ENCODE measurements at regions not wholly inside any gene's neighbourhood (a gene's known extent, or its start where the extent isn't known, plus 50 kb on each side); places are given as distances from the start of the nearest gene placed in this dataset.
A peak's percentile ranks its signal among the peaks of the same experiment; 100 is the strongest.
"Not testable (repeated sequence)": the region's sequence is repeated elsewhere in the genome, so short reads cannot be mapped to it uniquely, and the experiment has no call there.

DNA sequence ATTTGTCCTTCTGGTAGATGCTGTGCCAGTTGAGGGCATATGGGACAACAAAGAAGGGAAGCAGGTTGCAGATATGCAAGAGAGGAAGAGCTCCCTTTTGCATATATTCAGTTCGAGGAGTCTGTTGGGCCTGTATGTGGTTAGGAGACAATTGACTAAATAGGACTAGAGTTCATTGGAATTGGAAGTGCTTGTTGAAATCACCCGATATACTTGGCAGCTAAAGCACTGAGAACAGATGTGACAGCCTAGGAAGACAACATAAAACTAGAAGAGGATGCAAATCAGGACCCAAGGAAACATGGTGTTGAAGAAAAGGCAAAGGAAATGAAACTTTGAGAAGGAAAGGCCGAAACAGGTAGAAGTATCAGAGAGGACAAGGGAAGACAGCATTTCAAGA, 215.2 kb upstream of the P2RY1 start:
- H3K27ac ChIP-seq, result no peak overlapping the region
- DNase-seq (ENCODE audit: low read depth, low spot score), result no peak

DNA sequence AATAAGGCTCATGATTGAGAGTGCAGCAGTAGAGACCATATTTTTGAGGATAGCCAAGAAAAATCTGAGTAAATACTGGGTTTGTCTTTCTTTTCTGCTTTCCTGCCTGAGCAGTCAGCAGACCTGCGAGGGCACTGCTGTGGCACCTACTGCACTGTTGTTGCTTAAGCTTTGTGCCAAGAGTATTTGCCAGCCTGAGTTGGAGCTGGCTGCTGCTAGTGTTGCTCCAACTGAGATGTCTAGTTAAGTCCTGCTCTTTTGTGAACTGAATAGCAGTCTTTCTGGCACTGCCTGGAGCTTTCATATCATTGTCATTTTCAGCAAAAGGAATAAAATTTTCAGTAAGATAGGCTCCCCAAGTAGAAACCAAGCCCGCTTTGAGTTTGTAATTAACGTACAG, 214.5 kb upstream of the P2RY1 start:
- no peak for DNase-seq (ENCODE audit: low read depth, low spot score)
- H3K27ac ChIP-seq, result no peak overlapping the region

DNA sequence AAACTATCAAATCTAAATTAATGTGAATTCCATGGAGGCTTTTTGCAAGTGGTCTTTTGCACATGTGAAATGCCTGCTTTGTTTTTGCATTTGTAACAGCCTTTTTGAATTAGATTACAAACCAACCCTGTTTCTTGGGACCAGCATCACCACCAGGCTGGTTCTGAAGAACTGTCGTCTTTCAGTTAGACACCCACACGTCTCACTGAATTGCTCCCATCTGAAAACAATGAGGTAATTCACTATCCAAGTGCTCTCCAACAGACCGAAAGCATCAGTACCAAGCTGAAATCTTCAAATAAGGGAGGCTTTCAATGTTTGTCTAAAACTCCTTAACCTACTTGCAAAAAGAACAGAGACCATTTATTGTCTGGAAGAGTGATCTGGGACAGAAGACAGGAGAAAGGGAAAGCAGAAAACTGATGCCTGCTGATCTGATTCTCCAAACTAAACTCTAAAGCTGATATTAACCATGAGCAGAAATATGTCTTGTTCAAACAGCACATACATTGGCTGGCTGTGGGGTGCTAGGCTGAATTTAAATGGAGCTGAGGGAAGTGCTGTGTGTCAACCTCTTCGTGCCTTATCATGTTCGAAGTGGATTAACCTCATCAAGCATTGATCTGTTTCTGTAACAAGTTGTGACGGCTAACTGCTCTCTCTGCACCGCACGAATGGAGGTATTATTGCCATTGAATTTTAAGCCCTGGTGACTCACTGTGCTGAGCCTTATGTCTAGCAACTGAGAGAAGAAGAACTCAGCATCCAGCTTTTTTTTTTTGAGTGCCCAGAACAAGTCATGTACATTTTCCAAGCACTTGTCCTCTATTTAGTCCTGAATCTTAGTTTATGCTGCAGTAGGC, 213.7 kb upstream of the P2RY1 start:
- DNase-seq (ENCODE audit: low read depth, low spot score), result peak; percentile 60
- H3K27ac ChIP-seq, result peak overlapping the region; percentile 10

DNA sequence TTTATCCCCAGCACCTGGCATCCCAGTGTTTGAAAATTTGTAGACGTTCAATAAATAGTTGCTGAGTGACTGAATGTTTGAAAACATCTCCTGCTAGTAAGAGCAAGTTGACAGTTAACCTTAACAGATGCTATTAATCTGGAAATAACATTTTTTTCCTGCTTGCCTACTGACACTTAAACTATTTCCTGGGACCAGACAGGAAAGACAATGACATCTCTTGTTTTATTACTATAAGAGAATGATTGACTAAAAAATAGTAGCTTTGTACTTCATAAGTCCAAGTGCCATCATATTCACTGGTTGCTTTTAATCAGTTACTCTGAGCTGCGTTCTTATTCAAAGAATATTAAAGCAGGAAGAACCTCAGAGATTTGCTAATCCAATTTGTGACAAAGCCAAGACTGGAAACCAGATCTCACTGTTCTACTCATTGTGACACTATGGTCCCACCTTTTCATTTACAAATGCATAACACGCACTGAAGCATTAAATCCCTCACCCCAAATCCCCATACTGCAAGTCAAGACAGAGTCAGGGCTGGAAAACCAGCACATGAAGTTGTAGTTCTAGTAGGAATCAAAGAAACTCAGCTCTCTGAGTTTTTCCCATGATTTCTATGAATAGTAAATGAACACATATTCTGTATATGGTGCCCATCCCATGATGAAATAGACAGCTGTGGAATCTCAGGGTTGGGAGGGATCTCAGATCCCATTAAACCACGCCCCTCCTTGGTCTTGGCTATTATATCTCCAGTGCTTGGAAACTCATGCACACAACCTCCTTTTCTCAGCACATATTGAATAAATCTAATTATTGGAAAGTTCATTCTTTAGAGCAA, 212.7 kb upstream of the P2RY1 start:
- no peak for DNase-seq (ENCODE audit: low read depth, low spot score)
- peak overlapping the region; percentile 10 for H3K27ac ChIP-seq

DNA sequence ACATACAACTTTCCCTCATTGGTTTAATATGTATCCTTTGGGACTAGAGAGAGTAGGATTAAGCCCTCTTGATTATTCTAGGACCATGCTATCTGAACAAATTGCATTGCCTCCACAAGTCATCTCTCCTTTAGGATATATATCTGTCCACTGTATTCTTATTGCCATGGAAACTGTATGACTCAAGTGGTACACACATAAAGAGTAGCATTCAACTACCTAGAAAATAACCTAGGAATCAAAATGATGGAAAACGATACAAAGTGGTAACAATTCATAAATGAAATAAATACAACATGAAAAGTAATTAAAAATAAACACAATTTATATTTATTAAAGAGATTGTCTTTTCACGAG, 212.1 kb upstream of the P2RY1 start:
- no peak overlapping the region for H3K27ac ChIP-seq
- no peak for DNase-seq (ENCODE audit: low read depth, low spot score)

DNA sequence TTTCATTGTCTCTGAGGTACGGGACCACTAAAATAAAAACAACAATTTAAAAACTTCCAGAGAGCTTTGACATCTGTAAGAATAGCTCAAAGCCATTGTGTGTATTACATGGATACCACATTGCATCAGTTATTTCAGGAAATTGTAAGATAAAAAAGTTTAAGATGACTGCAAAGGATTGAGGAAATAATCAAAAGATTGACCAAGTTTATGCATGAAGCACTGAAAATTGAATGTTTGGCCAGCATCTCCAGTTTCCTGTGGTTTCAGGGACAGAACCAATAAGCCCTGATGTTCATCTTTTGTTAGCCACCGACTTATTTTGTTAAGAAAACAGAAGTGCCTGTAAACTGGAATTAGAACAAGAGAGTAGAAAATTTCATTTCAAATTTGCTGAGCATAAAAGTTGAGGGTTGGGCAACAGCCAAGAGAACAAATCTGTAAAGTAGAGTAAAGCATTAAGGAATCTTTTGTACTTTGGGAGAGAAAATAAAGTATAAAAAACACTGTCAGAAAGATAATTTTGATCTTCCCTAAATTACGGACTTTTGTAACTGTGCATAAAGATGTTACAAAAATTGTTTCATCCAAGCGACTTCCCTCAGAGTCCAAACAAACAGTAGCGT, 211.5 kb upstream of the P2RY1 start:
- no peak overlapping the region for H3K27ac ChIP-seq
- DNase-seq (ENCODE audit: low read depth, low spot score), result no peak

DNA sequence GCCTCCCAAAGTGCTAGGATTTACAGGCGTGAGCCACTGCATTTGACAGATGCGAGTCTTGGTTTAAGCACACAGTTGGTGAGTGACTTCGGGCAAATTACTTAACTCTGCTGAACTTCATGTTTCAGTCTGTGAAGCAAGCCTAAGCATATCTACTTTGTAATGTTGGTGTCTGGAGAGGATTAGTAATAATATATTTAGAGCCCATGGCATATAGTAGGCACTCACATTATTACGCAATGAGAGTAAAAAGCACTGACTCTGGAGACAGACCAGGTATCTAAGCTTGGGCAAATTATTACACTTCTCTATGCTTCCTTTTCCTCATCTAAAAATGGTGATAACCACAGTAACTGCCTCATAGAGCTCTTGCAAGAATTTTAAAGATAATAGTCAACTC, 208.7 kb upstream of the P2RY1 start:
- DNase-seq (ENCODE audit: low read depth, low spot score), result peak; percentile 16

DNA sequence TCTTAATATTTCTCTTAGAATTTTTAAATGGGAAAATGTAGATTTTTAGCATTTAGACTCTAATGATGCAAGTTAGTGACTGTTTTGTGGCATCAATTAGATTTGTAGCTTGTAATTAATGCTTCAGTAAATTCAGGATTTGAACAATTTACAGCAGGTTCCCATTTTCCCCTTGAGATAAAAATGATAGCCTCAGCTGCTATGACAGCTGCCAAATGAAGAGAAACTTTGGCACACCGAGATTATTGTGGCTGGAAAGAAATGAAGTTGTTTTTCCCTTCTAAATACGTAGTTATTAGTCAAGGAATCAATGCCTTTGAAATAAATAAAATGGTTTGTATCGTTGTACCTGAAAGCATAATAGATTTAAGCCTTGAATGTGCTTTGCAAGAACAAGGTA, 206.4 kb upstream of the P2RY1 start:
- no peak overlapping the region for H3K27ac ChIP-seq
- DNase-seq (ENCODE audit: low read depth, low spot score), result no peak

More for the DNA sequence above, 208.7 kb upstream of the P2RY1 start:
- H3K27ac ChIP-seq, result no peak overlapping the region

DNA sequence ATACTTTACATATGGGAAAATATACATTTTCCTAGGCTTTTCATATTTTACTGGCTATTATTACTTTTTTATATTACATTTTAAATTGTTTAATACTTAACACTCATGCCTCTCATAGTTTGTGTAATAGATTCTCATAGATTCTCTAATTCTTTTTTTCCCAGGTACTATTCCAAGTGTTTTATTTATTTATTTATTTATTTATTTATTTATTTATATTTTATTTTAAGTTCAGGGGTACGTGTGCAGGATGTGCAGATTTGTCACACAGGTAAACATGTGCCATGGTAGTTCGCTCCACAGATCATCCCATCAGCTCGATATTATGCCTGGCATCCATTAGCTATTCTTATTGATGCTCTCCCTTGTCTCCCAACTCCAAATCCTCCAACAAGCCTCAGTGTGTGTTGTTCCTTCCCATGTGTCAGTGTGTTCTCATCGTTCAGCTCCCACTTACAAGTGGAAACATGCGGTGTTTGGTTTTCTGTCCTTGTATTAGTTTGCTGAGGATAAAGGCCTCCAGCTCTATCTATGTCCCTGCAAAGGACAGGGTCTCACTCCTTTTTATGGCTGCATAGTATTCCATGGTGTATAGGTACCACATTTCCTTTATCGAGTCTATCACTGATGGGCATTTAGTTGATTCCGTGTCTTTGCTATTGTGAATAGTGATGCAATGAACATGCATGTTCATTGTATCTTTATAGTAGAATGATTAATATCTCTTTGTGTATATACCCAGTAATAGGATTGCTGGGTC, 205.4 kb upstream of the P2RY1 start:
- H3K27ac ChIP-seq, result no peak overlapping the region
- no peak for DNase-seq (ENCODE audit: low read depth, low spot score)

DNA sequence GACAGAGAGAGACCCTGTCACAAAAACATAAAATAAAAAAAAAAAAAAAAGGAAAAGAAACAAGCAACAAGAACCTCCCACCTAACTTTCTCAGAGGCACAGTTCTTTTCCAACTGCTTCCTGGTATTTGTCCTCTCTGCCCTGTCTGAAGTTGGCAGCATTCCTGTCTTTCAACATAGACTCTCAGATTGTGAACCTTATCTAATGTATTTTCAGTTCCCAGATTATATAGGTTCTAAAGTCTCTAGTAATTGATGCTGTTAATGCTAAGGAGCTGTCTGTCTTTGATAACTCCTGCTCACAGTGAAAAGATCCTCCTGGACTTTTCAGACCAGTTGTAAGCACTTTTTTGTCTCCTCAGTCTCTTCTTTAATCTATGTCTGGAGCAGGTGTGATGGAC, 199.5 kb upstream of the P2RY1 start:
- H3K27ac ChIP-seq, result no peak overlapping the region
- no peak for DNase-seq (ENCODE audit: low read depth, low spot score)

DNA sequence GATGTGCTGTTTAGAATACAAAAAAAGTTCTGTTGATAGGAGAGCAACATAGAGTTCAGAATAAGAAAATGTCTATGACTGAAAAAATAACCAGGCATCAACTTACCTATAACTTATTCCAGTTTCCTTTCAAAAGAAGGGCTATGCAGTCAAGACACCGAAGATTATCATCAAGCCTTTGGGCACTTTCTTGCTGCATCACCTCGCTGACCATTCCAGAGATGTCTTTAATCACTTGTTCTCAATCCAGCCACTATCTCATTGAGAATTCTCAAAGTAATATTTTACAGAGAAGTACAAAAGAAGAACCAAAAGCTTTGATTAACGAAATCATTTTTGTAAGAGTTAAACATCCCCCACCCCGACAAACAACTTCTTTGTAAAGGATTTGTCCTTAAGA, 198.3 kb upstream of the P2RY1 start:
- no peak for DNase-seq (ENCODE audit: low read depth, low spot score)

DNA sequence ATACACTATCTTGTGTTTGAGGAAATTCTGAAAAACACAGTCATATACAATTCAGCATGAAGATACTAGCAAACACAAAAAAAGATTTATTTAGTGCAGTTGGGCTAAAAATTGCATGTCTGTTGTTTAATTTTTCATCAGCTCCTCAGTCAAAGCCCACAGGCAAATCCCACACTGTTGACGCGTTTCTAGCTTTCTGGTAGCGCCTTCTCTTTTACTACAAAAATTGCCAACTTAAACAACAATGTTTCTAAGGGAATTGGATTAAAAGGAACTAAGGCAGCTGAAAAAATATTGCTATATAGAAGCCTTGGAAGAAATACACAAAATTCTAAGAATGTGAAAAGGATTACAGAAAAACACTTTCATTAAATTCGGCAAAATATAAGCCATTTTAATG, 196.7 kb upstream of the P2RY1 start:
- DNase-seq (ENCODE audit: low read depth, low spot score), result no peak
- peak overlapping the region; percentile 66 for H3K27ac ChIP-seq

More for the DNA sequence above, 198.3 kb upstream of the P2RY1 start:
- H3K27ac ChIP-seq, result no peak overlapping the region

DNA sequence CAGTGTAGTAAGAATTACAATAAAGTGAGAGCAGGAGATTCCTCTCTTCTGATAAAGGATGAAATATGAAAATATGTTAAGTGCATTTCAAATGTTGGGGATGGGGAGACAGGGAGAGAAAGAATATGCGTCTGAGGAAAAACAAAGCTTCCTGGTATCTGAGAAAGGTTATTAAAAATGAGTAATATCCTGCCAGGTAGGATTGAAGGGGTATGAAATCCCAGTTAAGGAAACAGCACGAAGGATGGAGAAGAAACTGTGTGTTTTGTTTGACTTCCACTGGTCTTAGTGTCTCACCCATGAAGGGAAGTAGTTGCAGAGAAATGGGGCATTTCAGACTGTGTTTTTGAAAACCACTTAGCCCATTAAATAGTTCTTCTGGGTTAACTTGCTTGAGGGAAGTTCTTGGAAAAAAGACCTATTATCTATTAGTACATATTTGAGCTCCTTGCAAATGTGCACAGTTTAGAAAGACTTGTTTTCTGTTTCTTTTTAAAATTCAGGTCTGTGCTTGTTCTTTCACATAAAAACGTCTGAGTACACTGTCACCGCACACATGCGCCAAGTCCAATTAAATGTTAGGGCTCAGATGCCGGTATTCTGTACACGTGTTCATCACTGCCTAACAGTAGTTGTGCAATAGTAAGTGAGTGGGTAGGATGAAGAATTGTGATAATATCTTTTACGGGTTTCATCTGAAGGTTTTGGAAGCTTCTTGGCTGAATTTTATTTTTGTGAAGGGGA, 196.1 kb upstream of the P2RY1 start:
- peak; percentile 78 for DNase-seq (ENCODE audit: low read depth, low spot score)
- peak overlapping the region; percentile 66 for H3K27ac ChIP-seq

DNA sequence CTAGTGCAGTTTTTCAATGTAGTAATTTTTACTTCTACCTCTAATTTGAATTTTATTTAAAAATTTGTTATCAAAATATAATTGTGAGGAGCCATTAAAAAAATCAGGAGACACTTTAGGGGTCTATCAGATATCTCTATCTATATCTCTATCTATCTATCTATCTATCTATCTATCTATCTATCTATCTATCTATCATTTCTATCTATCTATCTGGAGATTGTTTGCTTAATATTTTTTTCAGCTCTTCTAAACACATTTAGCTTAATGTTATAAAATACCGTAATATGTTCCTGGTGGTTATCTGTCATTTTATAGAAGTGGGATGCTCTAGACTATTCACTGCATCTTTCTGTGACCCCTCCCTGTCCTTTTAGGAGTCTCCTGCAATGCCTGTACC, 193.7 kb upstream of the P2RY1 start:
- DNase-seq (ENCODE audit: low read depth, low spot score), result no peak
- no peak overlapping the region for H3K27ac ChIP-seq

DNA sequence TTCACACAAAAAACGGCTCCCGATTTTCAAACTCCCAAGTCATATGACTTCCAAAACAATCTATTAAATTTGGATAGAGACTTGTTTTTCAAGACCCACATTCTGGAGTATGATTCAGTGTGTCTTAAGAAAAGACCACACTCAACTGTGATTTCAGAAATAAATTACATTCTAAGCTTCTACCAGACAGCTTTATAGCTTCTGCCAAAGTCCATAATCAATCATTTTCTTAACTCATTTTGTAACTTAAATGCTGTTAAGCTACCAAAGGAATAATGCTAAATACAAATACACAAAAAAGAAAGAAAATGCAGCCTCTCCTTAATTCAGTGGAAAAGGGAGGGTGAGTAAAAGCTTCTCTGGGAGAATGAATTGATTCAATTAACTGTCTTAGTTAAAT, 192.3 kb upstream of the P2RY1 start:
- no peak overlapping the region for H3K27ac ChIP-seq
- DNase-seq (ENCODE audit: low read depth, low spot score), result no peak

DNA sequence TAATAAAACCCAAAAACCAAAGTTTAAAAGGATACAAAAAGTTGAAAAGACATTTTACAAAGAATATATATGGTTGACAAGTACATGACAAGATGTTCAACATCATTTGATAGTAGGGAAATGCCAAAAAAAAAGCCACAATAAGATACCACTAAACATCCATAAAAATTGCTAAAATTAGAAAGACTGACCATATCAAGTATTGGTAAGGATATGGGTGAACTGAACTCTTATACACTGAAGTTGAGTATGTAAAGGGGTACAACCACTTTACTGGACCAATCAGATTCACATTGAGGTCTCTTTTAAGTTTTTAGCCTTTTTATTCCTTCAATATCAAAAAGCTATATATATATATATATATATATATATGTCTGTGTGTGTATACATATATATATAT, 190.5 kb upstream of the P2RY1 start:
- no peak overlapping the region for H3K27ac ChIP-seq
- no peak for DNase-seq (ENCODE audit: low read depth, low spot score)

DNA sequence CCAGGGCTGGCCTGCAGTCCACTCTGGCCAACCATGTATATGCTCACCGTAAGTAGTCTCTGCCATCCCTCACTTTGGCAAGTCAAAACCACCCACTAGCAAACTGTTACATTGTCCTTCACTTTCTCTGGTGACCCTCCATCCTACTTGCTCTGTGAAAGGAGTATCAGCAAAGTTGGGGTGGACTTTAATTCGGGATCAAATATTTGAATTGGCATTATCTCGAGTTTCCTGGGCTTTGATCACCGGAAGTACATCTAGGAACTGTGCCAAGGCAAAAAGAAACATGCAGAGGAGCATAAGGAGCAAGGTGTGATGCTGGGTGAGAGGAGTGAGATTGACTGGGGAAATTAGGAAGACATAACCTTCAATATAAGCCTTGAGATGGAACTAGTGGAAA, 188.9 kb upstream of the P2RY1 start:
- no peak for DNase-seq (ENCODE audit: low read depth, low spot score)

DNA sequence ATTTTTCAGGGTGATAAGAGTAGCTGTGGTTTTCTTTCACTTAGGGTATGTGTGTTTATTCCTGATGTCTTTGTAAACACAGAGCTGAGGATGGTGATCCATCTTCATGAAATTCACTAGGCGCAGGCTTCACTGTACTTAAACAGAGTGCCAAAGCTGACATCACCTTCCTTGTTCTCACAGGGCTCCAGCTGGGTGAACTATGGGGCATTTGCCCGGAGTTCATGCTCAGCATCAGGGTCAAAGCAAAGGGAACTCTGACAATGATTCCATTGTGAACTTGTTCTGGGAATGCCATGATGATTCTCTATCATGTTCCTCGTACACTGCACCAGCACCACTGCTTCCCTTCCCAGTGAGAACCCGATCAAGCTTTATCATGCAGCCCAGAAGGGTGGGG, 184.8 kb upstream of the P2RY1 start:
- no peak overlapping the region for H3K27ac ChIP-seq
- DNase-seq (ENCODE audit: low read depth, low spot score), result no peak

More for the DNA sequence above, 188.9 kb upstream of the P2RY1 start:
- H3K27ac ChIP-seq, result no peak overlapping the region

DNA sequence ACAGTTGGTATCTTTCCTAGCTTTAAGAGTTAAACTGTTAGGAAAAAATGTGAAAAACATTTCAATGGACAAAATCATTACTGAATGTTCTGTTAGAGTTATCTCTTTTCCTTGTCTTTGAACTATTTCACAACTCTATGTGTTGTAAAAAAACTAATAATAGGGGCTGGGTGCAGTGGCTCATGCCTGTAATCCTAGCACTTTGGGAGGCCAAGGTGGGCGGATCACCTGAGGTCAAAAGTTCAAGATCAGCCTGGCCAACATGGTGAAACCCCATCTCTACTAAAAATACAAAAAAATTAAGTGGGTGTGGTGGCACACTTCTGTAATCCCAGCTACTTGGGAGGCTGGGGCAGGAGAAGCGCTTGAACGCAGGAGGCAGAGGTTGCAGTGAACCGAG, 184.0 kb upstream of the P2RY1 start:
- H3K27ac ChIP-seq; DNase-seq (ENCODE audit: low read depth, low spot score): not testable (repeated sequence)

Data from epithelial cell of prostate (primary cell).